Calu3 (cell line): ENCODE measurements at regions not wholly inside any gene's neighbourhood (a gene's known extent, or its start where the extent isn't known, plus 50 kb on each side); places are given as distances from the start of the nearest gene placed in this dataset.
"Not testable (repeated sequence)": the region's sequence is repeated elsewhere in the genome, so short reads cannot be mapped to it uniquely, and the experiment has no call there.

Source experiments
- BruUV-seq: library from RNA; stranded (reverse); fragments of 400-500 nt; replicated peaks from 2 replicates; lab custom pipeline; 2021; lab: Mats Ljungman, UMichigan
- CTCF ChIA-PET: fragments of 300-600 bp; sonication (Branson Sonifier 250); formaldehyde crosslinking; loops from one replicate; lab custom pipeline; 2022; ENCODE audit warnings: antibody characterized with exemption; lab: Charles Lee
- DNase-seq: peaks from one replicate; pipeline ENCODE4 v3.0.0; 2022
- H3K27ac Mint-ChIP-seq: one replicate; pipeline ENCODE4 v1.8.0; 2022; ENCODE audit warnings: mixed read lengths; ENCODE audit not compliant: unreplicated experiment
- H3K27me3 Mint-ChIP-seq: one replicate; pipeline ENCODE4 v1.8.0; 2022; ENCODE audit warnings: mixed read lengths; ENCODE audit not compliant: unreplicated experiment
- H3K36me3 Mint-ChIP-seq: one replicate; pipeline ENCODE4 v1.8.0; 2022; ENCODE audit warnings: mild to moderate bottlenecking, moderate library complexity, mixed read lengths; ENCODE audit not compliant: insufficient read depth, unreplicated experiment
- H3K4me1 Mint-ChIP-seq: one replicate; pipeline ENCODE4 v1.8.0; 2022; ENCODE audit warnings: mild to moderate bottlenecking, low read depth, mixed read lengths; ENCODE audit not compliant: unreplicated experiment
- H3K4me3 Mint-ChIP-seq: one replicate; pipeline ENCODE4 v1.8.0; 2022; ENCODE audit warnings: mild to moderate bottlenecking, low read depth, moderate library complexity, mixed read lengths; ENCODE audit not compliant: unreplicated experiment
- H3K9me3 Mint-ChIP-seq: one replicate; pipeline ENCODE4 v1.8.0; 2022; ENCODE audit warnings: low read depth, mixed read lengths; ENCODE audit not compliant: unreplicated experiment
- CTCF ChIP-seq: fragments of 200-600 bp; IDR thresholded peaks from one replicate; pipeline ENCODE4 v1.8.0; 2022; ENCODE audit warnings: antibody characterized with exemption; ENCODE audit not compliant: unreplicated experiment
- intact Hi-C: fragments of 100-400 bp; cut with micrococcal nuclease; formaldehyde crosslinking; loops from one replicate; pipeline ENCODE4 v1.10.0; 2022; ENCODE audit not compliant: unreplicated experiment

- DNase-seq = no peak
- Mint-ChIP-seq H3K27me3 (peaks cover 91% of the 10 kb centered on the region), H3K36me3 (no peaks in the 10 kb centered on the region), H3K27ac (no peak overlapping the region), H3K4me3 (no peak overlapping the region), H3K4me1 (no peaks in the 10 kb centered on the region), H3K9me3 (no peaks in the 10 kb centered on the region)
- BruUV-seq = no TSS peak
- intact Hi-C loops = no loop called here
- CTCF ChIA-PET = no interaction called here
- no peak for TF ChIP-seq CTCF
Measured at GRCh38 chr14:104481323-104481722, 98.2 kb upstream of the C14orf180 start.

- H3K4me3 Mint-ChIP-seq, H3K9me3 Mint-ChIP-seq, intact Hi-C loops, DNase-seq, H3K36me3 Mint-ChIP-seq, BruUV-seq, CTCF ChIA-PET, H3K27ac Mint-ChIP-seq, H3K4me1 Mint-ChIP-seq: not testable (repeated sequence)
- H3K27me3 Mint-ChIP-seq = peaks cover 98% of the 10 kb centered on the region
Measured at GRCh38 chr14:104482017-104482416, 97.5 kb upstream of the C14orf180 start.

- intact Hi-C loops = no loop called here
- no peak overlapping the region for H3K27ac Mint-ChIP-seq
- H3K27me3 Mint-ChIP-seq = peaks cover 89% of the 10 kb centered on the region
- BruUV-seq = no TSS peak
- H3K9me3 Mint-ChIP-seq = no peaks in the 10 kb centered on the region
- H3K36me3 Mint-ChIP-seq = no peaks in the 10 kb centered on the region
- TF ChIP-seq CTCF = no peak
- no peaks in the 10 kb centered on the region for H3K4me1 Mint-ChIP-seq
- no peak for DNase-seq
- no peak overlapping the region for H3K4me3 Mint-ChIP-seq
- CTCF ChIA-PET = no interaction called here
Measured at GRCh38 chr14:104486222-104486923, 93.2 kb upstream of the C14orf180 start.

- Mint-ChIP-seq H3K4me3 (no peak overlapping the region), H3K27me3 (peaks cover 72% of the 10 kb centered on the region)
- no peak for TF ChIP-seq CTCF
Measured at GRCh38 chr14:104494483-104494882, 85.1 kb upstream of the C14orf180 start.

GRCh38 chr14:104496095-104496494, 83.5 kb upstream of the C14orf180 start:
- TF ChIP-seq CTCF = no peak
- peaks cover 81% of the 10 kb centered on the region for H3K27me3 Mint-ChIP-seq
- no peaks in the 10 kb centered on the region for H3K36me3 Mint-ChIP-seq
- no TSS peak for BruUV-seq
- H3K9me3 Mint-ChIP-seq = peaks cover 2% of the 10 kb centered on the region
- H3K4me1 Mint-ChIP-seq = no peaks in the 10 kb centered on the region
- DNase-seq = no peak
- no peak overlapping the region for H3K27ac Mint-ChIP-seq
- H3K4me3 Mint-ChIP-seq = no peak overlapping the region
- intact Hi-C loops = no loop called here
- CTCF ChIA-PET = no interaction called here

More at GRCh38 chr14:104494483-104494882, 85.1 kb upstream of the C14orf180 start:
- no peak overlapping the region for H3K27ac Mint-ChIP-seq
- no peaks in the 10 kb centered on the region for H3K36me3 Mint-ChIP-seq
- intact Hi-C loops = no loop called here
- no peak for DNase-seq
- no peaks in the 10 kb centered on the region for H3K4me1 Mint-ChIP-seq
- CTCF ChIA-PET = interaction anchor here (0.6 kb wide), 1 partner anchor 665 kb away, joined by 9 read pairs; no protein-coding TSS in a partner anchor
- H3K9me3 Mint-ChIP-seq = peaks cover 2% of the 10 kb centered on the region
- no TSS peak for BruUV-seq
